NT2/D1 (cell line): ENCODE measurements at regions not wholly inside any gene's neighbourhood (a gene's known extent, or its start where the extent isn't known, plus 50 kb on each side); places are given as distances from the start of the nearest gene placed in this dataset.

Experiments
- YY1 ChIP-seq: IDR thresholded peaks from 2 replicates; pipeline ENCODE4 v1.6.1; 2011; ENCODE audit not compliant: insufficient read length, insufficient read depth
- ZNF274 ChIP-seq: IDR thresholded peaks from 2 replicates; pipeline ENCODE4 v1.6.1; 2011; ENCODE audit warnings: mild to moderate bottlenecking, low read depth, low read length

DNA sequence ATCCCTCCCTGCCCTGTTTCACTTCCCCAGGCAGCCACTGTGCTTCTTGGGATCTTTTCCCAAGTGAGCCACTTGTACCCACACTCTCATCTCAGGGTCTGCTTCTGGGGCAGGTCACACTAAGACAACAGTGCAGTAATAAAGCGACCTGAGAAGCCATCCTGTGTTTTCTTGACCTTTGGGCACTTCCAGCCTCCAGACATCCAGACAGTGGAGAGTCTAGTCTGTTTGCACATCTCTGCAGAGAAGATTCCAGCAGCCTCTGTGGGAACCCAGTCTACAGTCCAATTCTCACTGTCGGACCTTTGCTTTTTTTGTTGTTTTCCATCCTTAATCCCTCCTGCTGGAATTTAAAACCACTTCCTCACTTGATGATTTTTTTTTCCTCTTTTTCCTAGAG is 50.3 kb upstream of the ATP6AP2 start:
- no peak for TF ChIP-seq YY1
- TF ChIP-seq ZNF274 = no peak
